ENCODE measurements at regions not wholly inside any gene's neighbourhood (a gene's known extent, or its start where the extent isn't known, plus 50 kb on each side); places are given as distances from the start of the nearest gene placed in this dataset.
A peak's percentile ranks its signal among the peaks of the same experiment; 100 is the strongest.

- Histone ChIP-seq H3K36me3 (no peaks in the 10 kb centered on the region), H3K4me1 (replicated peaks) (peaks cover 4% of the 10 kb centered on the region), H3K4me3 (no peak overlapping the region), H3K27ac (no peak overlapping the region), H3K27me3 (replicated peaks; ENCODE audit: insufficient read depth) (no peaks in the 10 kb centered on the region), H3K9me3 (no peaks in the 10 kb centered on the region)
- WGBS = 45% methylated on average over 7 of the region's 7 CpGs
- TF ChIP-seq CTCF (IDR thresholded peaks at IDR 0.05) (no peak), POLR2AphosphoS5 (IDR thresholded peaks at IDR 0.05) (no peak), POLR2A (IDR thresholded peaks at IDR 0.05) (no peak)
- intact Hi-C loops (cut with DNase I) = loop anchor here (5.0 kb wide), 1 partner anchor 115 kb away; the partner anchor contains the start of gene ARHGEF3
- no peak for DNase-seq (ENCODE audit: low spot score)
These were observed 115.8 kb upstream of the ARHGEF3 start for GRCh38 chr3:56917361-56918110.

- Histone ChIP-seq H3K27me3 (replicated peaks; ENCODE audit: insufficient read depth) (no peaks in the 10 kb centered on the region), H3K4me3 (no peak overlapping the region), H3K27ac (no peak overlapping the region), H3K4me1 (replicated peaks) (no peaks in the 10 kb centered on the region), H3K9me3 (no peaks in the 10 kb centered on the region), H3K36me3 (no peaks in the 10 kb centered on the region)
- intact Hi-C loops (cut with DNase I) = loop anchor here (5.0 kb wide), 1 partner anchor 115 kb away; the partner anchor contains the start of gene ARHGEF3
- WGBS = 63% methylated on average over 4 of the region's 4 CpGs
- TF ChIP-seq POLR2A (IDR thresholded peaks at IDR 0.05) (no peak), POLR2AphosphoS5 (IDR thresholded peaks at IDR 0.05) (no peak), CTCF (IDR thresholded peaks at IDR 0.05) (no peak)
- no peak for DNase-seq (ENCODE audit: low spot score)
These were observed 115.1 kb upstream of the ARHGEF3 start for GRCh38 chr3:56916716-56917360.

- Histone ChIP-seq H3K9me3 (no peaks in the 10 kb centered on the region), H3K27ac (no peak overlapping the region), H3K4me3 (peak overlapping the region in 1 of 2 donors; percentile 3), H3K27me3 (replicated peaks; ENCODE audit: insufficient read depth) (no peaks in the 10 kb centered on the region), H3K36me3 (no peaks in the 10 kb centered on the region), H3K4me1 (replicated peaks) (no peaks in the 10 kb centered on the region)
- 80% methylated on average over 16 of the region's 16 CpGs for WGBS
- TF ChIP-seq POLR2AphosphoS5 (IDR thresholded peaks at IDR 0.05) (no peak), CTCF (IDR thresholded peaks at IDR 0.05) (no peak), POLR2A (IDR thresholded peaks at IDR 0.05) (no peak)
- DNase-seq (ENCODE audit: low spot score) = no peak
- intact Hi-C loops (cut with DNase I) = loop anchor here (5.0 kb wide), 1 partner anchor 114 kb away; the partner anchor contains the start of gene ARHGEF3
These were observed 114.3 kb upstream of the ARHGEF3 start for GRCh38 chr3:56915966-56916586.

- H3K4me1 ChIP-seq (replicated peaks) = no peaks in the 10 kb centered on the region
- TF ChIP-seq CTCF (IDR thresholded peaks at IDR 0.05) = no peak
- TF ChIP-seq POLR2A (IDR thresholded peaks at IDR 0.05) = no peak
- TF ChIP-seq POLR2AphosphoS5 (IDR thresholded peaks at IDR 0.05) = no peak
- no peak overlapping the region for H3K4me3 ChIP-seq
- no peaks in the 10 kb centered on the region for H3K36me3 ChIP-seq
- no peak for DNase-seq (ENCODE audit: low spot score)
- H3K27ac ChIP-seq = no peak overlapping the region
- H3K27me3 ChIP-seq (replicated peaks; ENCODE audit: insufficient read depth) = no peaks in the 10 kb centered on the region
- intact Hi-C loops (cut with DNase I) = loop anchor here (5.0 kb wide), 1 partner anchor 112 kb away; the partner anchor contains the start of gene ARHGEF3
- H3K9me3 ChIP-seq = no peaks in the 10 kb centered on the region
- WGBS = 66% methylated on average over 3 of the region's 3 CpGs
These were observed 112.9 kb upstream of the ARHGEF3 start for GRCh38 chr3:56914646-56915045.

Data from prostate gland (tissue), 2 donors.